ENCODE measurements at regions not wholly inside any gene's neighbourhood (a gene's known extent, or its start where the extent isn't known, plus 50 kb on each side); places are given as distances from the start of the nearest gene placed in this dataset.

- intact Hi-C loops (cut with micrococcal nuclease; ENCODE audit: unreplicated experiment) (no loop called here), in situ Hi-C loops (cut with HindIII; ENCODE audit: extremely low pct_ligation_motif_present, low pct_unique_long_range_greater_than_20kb) (no loop called here)
- no peak overlapping the region for H3K9ac ChIP-seq (ENCODE audit: insufficient read depth, low read depth, low read length)
- H3K36me3 ChIP-seq (replicated peaks in 1 of 2; ENCODE audit: control insufficient read depth in 1 of 2, insufficient read depth in 2 of 2, low read length in 2 of 2): no peaks in the 10 kb centered on the region
- ChIA-PET CTCF (ENCODE audit: low intra/inter-chr PET ratio, low total read pairs) (no interaction called here), POLR2A (no interaction called here)
- peaks cover 1 to 17% of the 10 kb centered on the region in 2 experiments; a peak in 2 of 5 replicates for H3K27me3 ChIP-seq (ENCODE audit: control insufficient read depth in 1 of 2, insufficient read depth in 2 of 2, low read length in 2 of 2)
- BruUV-seq (replicated peaks): no TSS peak
- no peak overlapping the region for H3K4me2 ChIP-seq (ENCODE audit: low read depth, low read length)
- H4K20me1 ChIP-seq (ENCODE audit: insufficient read depth, low read length): no peaks in the 10 kb centered on the region
- FAIRE-seq (no peak), DNase-seq (ENCODE audit: low spot score) (no peak), ATAC-seq (no peak)
- H3K4me1 ChIP-seq (ENCODE audit: insufficient read depth, low read length): no peaks in the 10 kb centered on the region
- no peak overlapping the region for H3K27ac ChIP-seq (ENCODE audit: extremely low read length, insufficient read depth, low read length)
- WGBS (ENCODE audit: low lambda C conversion rate): 50% methylated on average over 4 of the region's 4 CpGs
- H3K79me2 ChIP-seq (ENCODE audit: insufficient read depth, low read length): no peaks in the 10 kb centered on the region
- no peaks in the 10 kb centered on the region for H3K9me3 ChIP-seq (ENCODE audit: low read length)
- H2AFZ ChIP-seq (ENCODE audit: low read length): no peak overlapping the region
- no peak overlapping the region for H3K4me3 ChIP-seq (replicated peaks in 1 of 3; ENCODE audit: insufficient read depth in 1 of 3, low read depth in 2 of 3, low read length in 3 of 3)
- TF ChIP-seq UBTF (CRISPR knock-in tag; IDR thresholded peaks at IDR 0.05): no peak
- no peak for TF ChIP-seq ZNF841 (CRISPR knock-in tag; IDR thresholded peaks at IDR 0.05; ENCODE audit: borderline replicate concordance)
- TF ChIP-seq ZSCAN30 (CRISPR knock-in tag; IDR thresholded peaks at IDR 0.05): no peak
- TF ChIP-seq ATF5 (CRISPR knock-in tag; IDR thresholded peaks at IDR 0.05; ENCODE audit: low read depth): no peak
- TF ChIP-seq CENPBD1 (CRISPR knock-in tag; IDR thresholded peaks at IDR 0.05; ENCODE audit: borderline replicate concordance, low read depth): no peak
- no peak for TF ChIP-seq CSRNP2 (CRISPR knock-in tag; conservative IDR thresholded peaks at IDR 0.05; ENCODE audit: low read depth)
- no peak for TF ChIP-seq ZNF574 (CRISPR knock-in tag; IDR thresholded peaks at IDR 0.05)
- TF ChIP-seq CEBPG (CRISPR knock-in tag; IDR thresholded peaks at IDR 0.05): no peak
Observed at GRCh38 chr10:131663351-131663750, 237.5 kb upstream of the PPP2R2D start.
